Tibial nerve (tissue), 4 donors: ENCODE measurements at regions not wholly inside any gene's neighbourhood (a gene's known extent, or its start where the extent isn't known, plus 50 kb on each side); places are given as distances from the start of the nearest gene placed in this dataset.

Experiments used
- DNase-seq, 2 donors: peaks; one replicate each; pipeline ENCODE4 v3.0.0-alpha.2; 2019; ENCODE audit warnings: low spot score in 2 of 2
- H3K27ac ChIP-seq, 4 donors: fragments of 200-600 bp; sonication (generic) in 3 of 4; one replicate each; pipeline ENCODE4 v1.5.1; 2017 to 2019; ENCODE audit warnings: mild to moderate bottlenecking in 1 of 4
- H3K27me3 ChIP-seq, 2 donors: fragments of 200-600 bp; sonication (generic) in 1 of 2; one replicate each; pipeline versions ENCODE4 v1.5.1 to v1.6.0; 2017 to 2019
- H3K36me3 ChIP-seq, 3 donors: fragments of 200-600 bp; sonication (generic); one replicate each; pipeline ENCODE4 v1.5.1; 2018 to 2019
- H3K4me1 ChIP-seq, 4 donors: fragments of 200-600 bp; sonication (generic) in 3 of 4; one replicate each; pipeline ENCODE4 v1.5.1; 2017 to 2019
- H3K4me3 ChIP-seq, 4 donors: fragments of 200-600 bp; sonication (generic) in 3 of 4; one replicate each; pipeline ENCODE4 v1.5.1; 2017 to 2019; ENCODE audit warnings: mild to moderate bottlenecking in 1 of 4, moderate library complexity in 1 of 4
- H3K9me3 ChIP-seq, 4 donors: fragments of 200-600 bp; sonication (generic) in 3 of 4; one replicate each; pipeline ENCODE4 v1.5.1; 2017 to 2019
- EP300 ChIP-seq, 2 donors: sonication (generic); formaldehyde crosslinking; IDR thresholded peaks; one replicate each; pipeline ENCODE4 v1.6.1; 2017; ENCODE audit warnings: antibody characterized with exemption in 2 of 2, mild to moderate bottlenecking in 1 of 2
- POLR2A ChIP-seq, 2 donors: fragments of 450-650 bp; IDR thresholded peaks; one replicate each; pipeline ENCODE4 v1.6.1; 2017; ENCODE audit warnings: antibody characterized with exemption in 2 of 2, mild to moderate bottlenecking in 2 of 2, moderate library complexity in 2 of 2
- WGBS, 2 donors: methylation state at CpG; one replicate each; pipeline ENCODE4 v1.1.5; 2018; 5-methylcytosine and 5-hydroxymethylcytosine counted together
- TF ChIP-seq, protein P1 (sequence below), 5 experiments: fragments of 200-600 bp in 3 of 5; fragments of 450-650 bp in 2 of 5; sonication (generic) in 3 of 5; IDR thresholded peaks; one replicate each; pipeline ENCODE4 v1.5.1; 2016 to 2019; ENCODE audit warnings: antibody characterized with exemption in 5 of 5, mild to moderate bottlenecking in 3 of 5, moderate library complexity in 2 of 5

DNA sequence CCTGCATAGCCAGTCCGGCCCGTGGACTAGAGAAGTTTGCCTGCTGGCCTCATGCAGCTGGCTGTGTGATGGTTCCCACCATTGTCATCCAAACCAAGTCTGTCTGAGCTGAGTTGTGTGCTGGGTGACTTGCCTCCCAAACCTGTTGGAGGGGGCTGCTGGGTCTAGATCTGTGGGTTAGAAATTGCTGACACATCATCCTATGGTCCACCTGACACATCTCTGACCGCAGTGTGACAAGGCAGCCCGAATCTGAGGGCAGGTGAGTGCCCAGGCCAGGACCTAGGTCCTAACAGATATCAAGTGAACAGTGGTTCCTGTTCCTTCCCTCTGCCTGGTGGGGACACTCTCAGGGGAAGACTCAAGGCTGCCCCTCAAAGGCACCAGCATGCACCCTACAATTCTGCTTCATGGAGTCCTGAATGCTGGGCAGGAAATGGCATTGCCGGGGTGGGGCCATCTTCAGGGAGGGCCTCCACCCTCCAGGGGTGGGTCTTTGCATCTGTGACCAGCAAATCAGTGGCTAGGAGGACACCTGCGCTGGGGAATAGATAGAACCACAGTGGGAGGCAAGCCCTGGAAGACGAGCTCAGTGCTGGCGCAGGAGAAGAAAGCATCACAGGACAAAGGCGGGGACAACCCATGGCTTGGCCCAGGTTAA, 117.9 kb upstream of the ID2 start:
- Histone ChIP-seq H3K4me1 (no peaks in the 10 kb centered on the region), H3K4me3 (no peak overlapping the region), H3K27ac (no peak overlapping the region), H3K9me3 (peaks cover 0 to 28% (median 2%) of the 10 kb centered on the region in 4 donors), H3K27me3 (no peaks in the 10 kb centered on the region), H3K36me3 (no peaks in the 10 kb centered on the region)
- WGBS, 2 donors = 90 to 94% methylated on average over 9 of the region's 9 CpGs
- no peak for TF ChIP-seq POLR2A (IDR thresholded peaks at IDR 0.05)
- TF ChIP-seq, protein P1, sequence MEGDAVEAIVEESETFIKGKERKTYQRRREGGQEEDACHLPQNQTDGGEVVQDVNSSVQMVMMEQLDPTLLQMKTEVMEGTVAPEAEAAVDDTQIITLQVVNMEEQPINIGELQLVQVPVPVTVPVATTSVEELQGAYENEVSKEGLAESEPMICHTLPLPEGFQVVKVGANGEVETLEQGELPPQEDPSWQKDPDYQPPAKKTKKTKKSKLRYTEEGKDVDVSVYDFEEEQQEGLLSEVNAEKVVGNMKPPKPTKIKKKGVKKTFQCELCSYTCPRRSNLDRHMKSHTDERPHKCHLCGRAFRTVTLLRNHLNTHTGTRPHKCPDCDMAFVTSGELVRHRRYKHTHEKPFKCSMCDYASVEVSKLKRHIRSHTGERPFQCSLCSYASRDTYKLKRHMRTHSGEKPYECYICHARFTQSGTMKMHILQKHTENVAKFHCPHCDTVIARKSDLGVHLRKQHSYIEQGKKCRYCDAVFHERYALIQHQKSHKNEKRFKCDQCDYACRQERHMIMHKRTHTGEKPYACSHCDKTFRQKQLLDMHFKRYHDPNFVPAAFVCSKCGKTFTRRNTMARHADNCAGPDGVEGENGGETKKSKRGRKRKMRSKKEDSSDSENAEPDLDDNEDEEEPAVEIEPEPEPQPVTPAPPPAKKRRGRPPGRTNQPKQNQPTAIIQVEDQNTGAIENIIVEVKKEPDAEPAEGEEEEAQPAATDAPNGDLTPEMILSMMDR (IDR thresholded peaks at IDR 0.05) = no peak
- no peak for TF ChIP-seq EP300 (IDR thresholded peaks at IDR 0.05)
- no peak for DNase-seq

- no peak for TF ChIP-seq POLR2A (IDR thresholded peaks at IDR 0.05)
- TF ChIP-seq, protein P1 (IDR thresholded peaks at IDR 0.05) = no peak
- no peak for TF ChIP-seq EP300 (IDR thresholded peaks at IDR 0.05)
- Histone ChIP-seq H3K9me3 (peaks cover 0 to 22% (median 2%) of the 10 kb centered on the region in 4 donors), H3K27ac (no peak overlapping the region), H3K4me1 (no peaks in the 10 kb centered on the region), H3K36me3 (no peaks in the 10 kb centered on the region), H3K4me3 (no peak overlapping the region), H3K27me3 (no peaks in the 10 kb centered on the region)
- no peak for DNase-seq
- WGBS, 2 donors = 95 to 96% methylated on average over 9 of the region's 9 CpGs
Measured at GRCh38 chr2:8564475-8564874, 117.4 kb upstream of the ID2 start.

GRCh38 chr2:8565399-8566154, 116.3 kb upstream of the ID2 start:
- H3K4me3 ChIP-seq = no peak overlapping the region
- DNase-seq = no peak
- 87 to 92% methylated on average over 13 of the region's 13 CpGs for WGBS, 2 donors
- H3K27ac ChIP-seq = no peak overlapping the region
- no peaks in the 10 kb centered on the region for H3K27me3 ChIP-seq
- H3K9me3 ChIP-seq = peaks cover 0 to 13% (median 1%) of the 10 kb centered on the region in 4 donors
- no peaks in the 10 kb centered on the region for H3K36me3 ChIP-seq
- no peaks in the 10 kb centered on the region for H3K4me1 ChIP-seq
- TF ChIP-seq POLR2A (IDR thresholded peaks at IDR 0.05) = no peak
- no peak for TF ChIP-seq EP300 (IDR thresholded peaks at IDR 0.05)
- TF ChIP-seq, protein P1 (IDR thresholded peaks at IDR 0.05) = no peak

- Histone ChIP-seq H3K9me3 (peaks cover 0 to 9% (median 0%) of the 10 kb centered on the region in 4 donors), H3K4me1 (no peaks in the 10 kb centered on the region), H3K27ac (no peak overlapping the region), H3K4me3 (no peak overlapping the region), H3K36me3 (no peaks in the 10 kb centered on the region), H3K27me3 (no peaks in the 10 kb centered on the region)
- WGBS, 2 donors = 91 to 92% methylated on average over 4 of the region's 4 CpGs
- no peak for DNase-seq
- TF ChIP-seq, protein P1 (IDR thresholded peaks at IDR 0.05) = no peak
- TF ChIP-seq POLR2A (IDR thresholded peaks at IDR 0.05) (no peak), EP300 (IDR thresholded peaks at IDR 0.05) (no peak)
Measured at GRCh38 chr2:8566155-8566670, 115.6 kb upstream of the ID2 start.
